K562 (cell line): ENCODE measurements at regions not wholly inside any gene's neighbourhood (a gene's known extent, or its start where the extent isn't known, plus 50 kb on each side); places are given as distances from the start of the nearest gene placed in this dataset.

Source experiments
- ATAC-seq: fragments of 200-7000 bp; cut with Tn5 transposase; 3 replicates; pipeline ENCODE4 v1.9.1; 2020; ENCODE audit warnings: moderate library complexity
- BruUV-seq: library from RNA; stranded (reverse); fragments of 400-500 nt; replicated peaks from 2 replicates; lab custom pipeline; 2021; lab: Mats Ljungman, UMichigan
- CTCF ChIA-PET: fragments of 300-600 bp; formaldehyde crosslinking; extraction: SDS; loops from one replicate; lab custom pipeline; 2021; ENCODE audit warnings: low intra/inter-chr PET ratio; lab: Yijun Ruan, JAX
- POLR2A ChIA-PET: fragments of 300-600, 350-650 bp; sonication (Branson Sonifier 250); formaldehyde crosslinking; extraction: SDS; loops from one replicate; lab custom pipeline; 2021; ENCODE audit warnings: antibody characterized with exemption, inconsistent platforms; lab: Yijun Ruan, JAX
- DNase-seq, 4 experiments: peaks; one replicate each; pipeline versions ENCODE4 v3.0.0 to v3.0.0-alpha.2; 2011 to 2018; ENCODE audit warnings: low spot score in 3 of 4, mixed read lengths in 3 of 4; ENCODE audit errors: extremely low read depth in 1 of 4
- FAIRE-seq: peaks from 2 replicates; lab custom pipeline; 2011; peaks lifted over from hg19 to GRCh38; lab: Jason Lieb, UNC
- H2AFZ ChIP-seq: 2 replicates; pipeline ENCODE4 v1.6.0; 2011; ENCODE audit warnings: low read depth, low read length, control low read depth, inconsistent platforms
- H3K27ac ChIP-seq: fragments of 200-600 bp; 3 replicates; pipeline ENCODE4 v1.8.0; 2011; ENCODE audit warnings: low read depth, mild to moderate bottlenecking, control low read depth, inconsistent platforms, low read length, moderate library complexity, mixed read lengths; ENCODE audit errors: extremely low read depth
- H3K27me3 ChIP-seq, 2 experiments: fragments of 300-600 bp in 1 of 2; 2 replicates in 1 of 2; 3 replicates in 1 of 2; pipeline versions ENCODE4 v1.6.0 to v1.8.0; 2011; ENCODE audit warnings: inconsistent platforms in 2 of 2, low read length in 2 of 2, mild to moderate bottlenecking in 1 of 2, mixed read lengths in 1 of 2, moderate library complexity in 1 of 2; ENCODE audit not compliant: control insufficient read depth in 2 of 2, insufficient read depth in 2 of 2
- H3K36me3 ChIP-seq: fragments of 300-600 bp; 3 replicates; pipeline ENCODE4 v1.8.0; 2011; ENCODE audit warnings: mild to moderate bottlenecking, low read length, inconsistent platforms; ENCODE audit not compliant: control insufficient read depth, insufficient read depth
- H3K4me1 ChIP-seq, 2 experiments: fragments of 200-600 bp in 1 of 2; replicated peaks in 1 of 2; 2 replicates in 1 of 2; 3 replicates in 1 of 2; pipeline versions ENCODE4 v1.5.1 to v1.8.0; 2011; ENCODE audit warnings: inconsistent platforms in 2 of 2, low read length in 2 of 2, mild to moderate bottlenecking in 1 of 2, mixed read lengths in 1 of 2, moderate library complexity in 1 of 2; ENCODE audit not compliant: control insufficient read depth in 2 of 2, insufficient read depth in 2 of 2
- H3K4me2 ChIP-seq: 2 replicates; pipeline ENCODE4 v1.6.1; 2011; ENCODE audit warnings: low read length, control low read depth, inconsistent platforms, mixed read lengths; ENCODE audit not compliant: insufficient read depth
- H3K4me3 ChIP-seq: fragments of 200-600 bp; sonication (generic), shearing (Covaris generic); 2 replicates; pipeline ENCODE4 v1.5.1; 2016; ENCODE audit warnings: control low read depth, inconsistent platforms
- H3K79me2 ChIP-seq: fragments of 200-600 bp; 3 replicates; pipeline ENCODE4 v1.8.0; 2011; ENCODE audit warnings: low read length, inconsistent platforms; ENCODE audit not compliant: control insufficient read depth, insufficient read depth
- H3K9ac ChIP-seq, 2 experiments: 2 replicates each; pipeline versions ENCODE4 v1.6.0 to v1.6.1; 2011; ENCODE audit warnings: low read depth in 2 of 2, low read length in 2 of 2, control low read depth in 1 of 2, inconsistent platforms in 1 of 2, mild to moderate bottlenecking in 1 of 2, mixed read lengths in 1 of 2; ENCODE audit not compliant: insufficient read depth in 1 of 2
- H3K9me1 ChIP-seq: one replicate; pipeline ENCODE4 v1.6.0; 2011; ENCODE audit warnings: inconsistent platforms, mild to moderate bottlenecking, low read length, moderate library complexity; ENCODE audit not compliant: control insufficient read depth, insufficient read depth
- H3K9me3 ChIP-seq: replicated peaks from 2 replicates; pipeline ENCODE4 v1.5.1; 2011; ENCODE audit warnings: low read depth, low read length, inconsistent platforms; ENCODE audit not compliant: control insufficient read depth, insufficient read depth
- H4K20me1 ChIP-seq: replicated peaks from 2 replicates; pipeline ENCODE4 v1.6.1; 2011; ENCODE audit warnings: low read length, inconsistent platforms, mixed read lengths; ENCODE audit not compliant: control insufficient read depth, insufficient read depth
- CBX2 ChIP-seq: fragments of 200-600 bp; sonication (generic); IDR thresholded peaks from one replicate; pipeline ENCODE4 v1.6.1; 2012; ENCODE audit warnings: mild to moderate bottlenecking, low read length, inconsistent platforms; ENCODE audit not compliant: insufficient read depth, poor library complexity, severe bottlenecking
- DMBX1 ChIP-seq: fragments of 250-450 bp; sonication (Bioruptor Pico); IDR thresholded peaks from 2 replicates; pipeline ENCODE4 v1.8.0; 2022; ENCODE audit warnings: inconsistent platforms, mild to moderate bottlenecking, moderate library complexity, borderline replicate concordance
- PHB2 ChIP-seq: fragments of 450-650 bp; IDR thresholded peaks from 2 replicates; pipeline ENCODE4 v1.6.1; 2017; ENCODE audit warnings: low read depth
- POLR2G ChIP-seq: fragments of 200-400 bp; formaldehyde crosslinking; IDR thresholded peaks from 2 replicates; pipeline ENCODE4 v1.6.1; 2017; ENCODE audit warnings: low read depth, mild to moderate bottlenecking, antibody characterized with exemption, low read length, moderate library complexity
- PRPF4 ChIP-seq: fragments of 200-400 bp; formaldehyde crosslinking; IDR thresholded peaks from one replicate; pipeline ENCODE4 v1.6.1; 2017; ENCODE audit warnings: low read length, low read depth, mild to moderate bottlenecking; ENCODE audit not compliant: insufficient read depth, poor library complexity, severe bottlenecking
- SNRNP70 ChIP-seq: fragments of 200-400 bp; formaldehyde crosslinking; optimal IDR thresholded peaks from 2 replicates; pipeline ENCODE3; 2017; ENCODE audit warnings: low read depth, low read length
- SP2 ChIP-seq: IDR thresholded peaks from 2 replicates; pipeline ENCODE4 v1.6.1; 2011; ENCODE audit warnings: mild to moderate bottlenecking, low read depth, low read length, moderate library complexity; ENCODE audit not compliant: poor library complexity, severe bottlenecking; ENCODE audit errors: extremely low read depth
- ZNF583 ChIP-seq: fragments of 250-450 bp; sonication (Bioruptor Pico); IDR thresholded peaks from 2 replicates; pipeline ENCODE4 v1.4.0; 2020
- WGBS: fragments of 100-300 bp; shearing (Covaris generic); methylation state at CpG from one replicate; pipeline ENCODE4 v1.1.6; 2016; ENCODE audit warnings: low coverage, mixed read lengths; ENCODE audit not compliant: insufficient coverage; ENCODE audit errors: missing lambda C conversion rate; 5-methylcytosine and 5-hydroxymethylcytosine counted together
- in situ Hi-C: fragments of 300-500 bp; cut with MboI; formaldehyde crosslinking; loops from 4 replicates; pipeline ENCODE4 v1.15.0; 2018; ENCODE audit warnings: inconsistent platforms, mixed read lengths
- intact Hi-C: fragments of 100-400 bp; cut with micrococcal nuclease; formaldehyde crosslinking; loops from 2 replicates; pipeline ENCODE4 v1.14.2; 2022
- TF ChIP-seq, protein P1 (sequence below), 3 experiments: IDR thresholded peaks in 2 of 3; conservative IDR thresholded peaks in 1 of 3; 2 replicates each; pipeline ENCODE4 v1.5.1; 2011 to 2012; ENCODE audit warnings: low read length in 3 of 3, mild to moderate bottlenecking in 3 of 3, control low read depth in 2 of 3, improper control_type of control experiment in 1 of 3, inconsistent platforms in 1 of 3, low read depth in 1 of 3, mixed read lengths in 1 of 3, moderate library complexity in 1 of 3; ENCODE audit not compliant: insufficient read depth in 2 of 3
- TF ChIP-seq, protein P2 (sequence below): fragments of 250-450 bp; sonication (Bioruptor Pico); IDR thresholded peaks from 2 replicates; pipeline ENCODE4 v1.4.0; 2020; ENCODE audit warnings: mild to moderate bottlenecking, moderate library complexity

DNA sequence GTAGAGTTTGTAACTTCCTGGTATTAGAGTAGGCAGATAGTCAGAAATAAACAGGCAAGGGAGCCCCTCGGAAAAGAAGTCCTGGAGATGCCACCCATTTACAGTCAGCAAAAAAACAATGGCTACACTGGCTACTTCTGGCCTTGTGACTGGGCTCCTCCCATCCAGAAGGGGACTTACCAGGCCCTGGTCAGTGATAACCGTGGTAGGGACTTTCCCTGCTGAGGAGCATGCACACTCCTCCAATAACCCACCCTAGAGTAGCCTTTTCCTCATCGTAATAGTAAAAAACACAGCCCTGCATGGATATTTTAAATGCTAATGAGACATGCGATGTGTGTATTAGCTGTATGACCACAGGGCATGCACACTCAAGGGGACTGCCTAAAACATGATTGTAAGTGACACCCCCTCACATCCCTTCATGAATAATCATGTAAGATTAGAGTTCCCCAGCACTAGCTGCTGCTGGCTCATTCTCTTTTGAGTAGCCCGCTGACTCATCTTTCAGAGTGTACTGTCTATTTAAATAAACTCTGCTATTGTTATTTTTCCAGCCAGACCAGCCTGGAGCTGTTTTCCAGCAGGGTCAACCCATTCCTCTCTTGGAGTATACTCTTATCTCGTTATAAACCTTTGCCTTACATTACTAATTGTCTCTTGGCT is 413.8 kb upstream of the TMTC1 start:
- Histone ChIP-seq H3K9me3 (no peaks in the 10 kb centered on the region), H2AFZ (no peak overlapping the region), H3K4me3 (no peak overlapping the region), H3K36me3 (no peaks in the 10 kb centered on the region), H3K4me1 (no peaks in the 10 kb centered on the region; a peak in 1 of 5 replicates), H4K20me1 (no peaks in the 10 kb centered on the region), H3K79me2 (no peaks in the 10 kb centered on the region), H3K9ac (no peak overlapping the region), H3K4me2 (no peak overlapping the region), H3K9me1 (no peaks in the 10 kb centered on the region), H3K27ac (no peak overlapping the region), H3K27me3 (peaks cover 0 to 12% of the 10 kb centered on the region in 2 experiments; a peak in 3 of 5 replicates)
- BruUV-seq, result no TSS peak
- intact Hi-C loops, result no loop called here
- no peak for DNase-seq
- ChIA-PET POLR2A (no interaction called here), CTCF (no interaction called here)
- TF ChIP-seq PRPF4 (no peak), SNRNP70 (no peak), ZNF583 (CRISPR knock-in tag) (no peak), SP2 (no peak), POLR2G (no peak), PHB2 (no peak), CBX2 (no peak), DMBX1 (CRISPR knock-in tag) (no peak)
- TF ChIP-seq, protein P1, sequence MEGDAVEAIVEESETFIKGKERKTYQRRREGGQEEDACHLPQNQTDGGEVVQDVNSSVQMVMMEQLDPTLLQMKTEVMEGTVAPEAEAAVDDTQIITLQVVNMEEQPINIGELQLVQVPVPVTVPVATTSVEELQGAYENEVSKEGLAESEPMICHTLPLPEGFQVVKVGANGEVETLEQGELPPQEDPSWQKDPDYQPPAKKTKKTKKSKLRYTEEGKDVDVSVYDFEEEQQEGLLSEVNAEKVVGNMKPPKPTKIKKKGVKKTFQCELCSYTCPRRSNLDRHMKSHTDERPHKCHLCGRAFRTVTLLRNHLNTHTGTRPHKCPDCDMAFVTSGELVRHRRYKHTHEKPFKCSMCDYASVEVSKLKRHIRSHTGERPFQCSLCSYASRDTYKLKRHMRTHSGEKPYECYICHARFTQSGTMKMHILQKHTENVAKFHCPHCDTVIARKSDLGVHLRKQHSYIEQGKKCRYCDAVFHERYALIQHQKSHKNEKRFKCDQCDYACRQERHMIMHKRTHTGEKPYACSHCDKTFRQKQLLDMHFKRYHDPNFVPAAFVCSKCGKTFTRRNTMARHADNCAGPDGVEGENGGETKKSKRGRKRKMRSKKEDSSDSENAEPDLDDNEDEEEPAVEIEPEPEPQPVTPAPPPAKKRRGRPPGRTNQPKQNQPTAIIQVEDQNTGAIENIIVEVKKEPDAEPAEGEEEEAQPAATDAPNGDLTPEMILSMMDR (IDR thresholded peaks at IDR 0.05 in 2 of 3, conservative IDR thresholded peaks at IDR 0.05 in 1 of 3; ENCODE audit: insufficient read depth in 2 of 3, low read depth in 1 of 3, low read length in 3 of 3), result no peak
- TF ChIP-seq, protein P2, sequence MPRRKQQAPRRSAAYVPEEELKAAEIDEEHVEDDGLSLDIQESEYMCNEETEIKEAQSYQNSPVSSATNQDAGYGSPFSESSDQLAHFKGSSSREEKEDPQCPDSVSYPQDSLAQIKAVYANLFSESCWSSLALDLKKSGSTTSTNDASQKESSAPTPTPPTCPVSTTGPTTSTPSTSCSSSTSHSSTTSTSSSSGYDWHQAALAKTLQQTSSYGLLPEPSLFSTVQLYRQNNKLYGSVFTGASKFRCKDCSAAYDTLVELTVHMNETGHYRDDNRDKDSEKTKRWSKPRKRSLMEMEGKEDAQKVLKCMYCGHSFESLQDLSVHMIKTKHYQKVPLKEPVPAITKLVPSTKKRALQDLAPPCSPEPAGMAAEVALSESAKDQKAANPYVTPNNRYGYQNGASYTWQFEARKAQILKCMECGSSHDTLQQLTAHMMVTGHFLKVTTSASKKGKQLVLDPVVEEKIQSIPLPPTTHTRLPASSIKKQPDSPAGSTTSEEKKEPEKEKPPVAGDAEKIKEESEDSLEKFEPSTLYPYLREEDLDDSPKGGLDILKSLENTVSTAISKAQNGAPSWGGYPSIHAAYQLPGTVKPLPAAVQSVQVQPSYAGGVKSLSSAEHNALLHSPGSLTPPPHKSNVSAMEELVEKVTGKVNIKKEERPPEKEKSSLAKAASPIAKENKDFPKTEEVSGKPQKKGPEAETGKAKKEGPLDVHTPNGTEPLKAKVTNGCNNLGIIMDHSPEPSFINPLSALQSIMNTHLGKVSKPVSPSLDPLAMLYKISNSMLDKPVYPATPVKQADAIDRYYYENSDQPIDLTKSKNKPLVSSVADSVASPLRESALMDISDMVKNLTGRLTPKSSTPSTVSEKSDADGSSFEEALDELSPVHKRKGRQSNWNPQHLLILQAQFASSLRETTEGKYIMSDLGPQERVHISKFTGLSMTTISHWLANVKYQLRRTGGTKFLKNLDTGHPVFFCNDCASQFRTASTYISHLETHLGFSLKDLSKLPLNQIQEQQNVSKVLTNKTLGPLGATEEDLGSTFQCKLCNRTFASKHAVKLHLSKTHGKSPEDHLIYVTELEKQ (CRISPR knock-in tag), result no peak
- in situ Hi-C loops, result loop anchor here (25.0 kb wide), 1 partner anchor 615 kb away; no protein-coding TSS in a partner anchor
- 2% methylated on average over 6 of the region's 6 CpGs for WGBS
- FAIRE-seq, result no peak
- no peak for ATAC-seq
